ENCODE measurements at regions not wholly inside any gene's neighbourhood (a gene's known extent, or its start where the extent isn't known, plus 50 kb on each side); places are given as distances from the start of the nearest gene placed in this dataset.

DNA sequence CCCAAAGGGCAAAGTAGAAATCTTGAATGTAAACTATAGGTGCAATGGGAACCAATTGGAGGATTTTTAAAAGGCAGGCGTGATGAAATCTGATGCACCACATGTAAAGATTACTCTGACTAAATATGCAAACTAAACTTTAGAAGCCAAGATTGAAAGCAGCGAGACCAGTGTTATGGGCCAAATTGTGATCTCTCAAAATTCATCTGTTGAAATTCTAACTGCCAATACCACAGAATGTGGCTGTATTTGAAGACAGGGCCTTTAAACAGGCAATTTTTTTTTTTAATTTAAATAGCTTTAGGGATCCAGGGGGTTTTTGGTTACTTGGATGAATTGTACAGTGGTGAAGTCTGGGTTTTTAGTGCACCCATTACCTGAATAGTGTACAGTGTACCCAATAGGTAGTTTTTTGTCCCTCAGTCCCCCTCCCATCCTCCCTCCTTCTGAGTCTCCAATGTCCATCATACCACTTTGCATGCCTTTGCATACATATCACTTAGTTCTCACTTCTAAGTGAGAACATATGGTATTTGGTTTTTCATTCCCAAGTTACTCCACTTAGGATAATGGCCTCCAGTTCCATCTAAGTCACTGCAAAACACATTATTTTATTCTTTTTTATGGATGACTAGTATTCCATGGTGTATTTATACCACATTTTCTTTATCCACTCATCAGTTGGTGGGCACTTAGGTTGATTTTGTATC lies 69.7 kb downstream of the DRD1 start:
- TF ChIP-seq, protein P1, sequence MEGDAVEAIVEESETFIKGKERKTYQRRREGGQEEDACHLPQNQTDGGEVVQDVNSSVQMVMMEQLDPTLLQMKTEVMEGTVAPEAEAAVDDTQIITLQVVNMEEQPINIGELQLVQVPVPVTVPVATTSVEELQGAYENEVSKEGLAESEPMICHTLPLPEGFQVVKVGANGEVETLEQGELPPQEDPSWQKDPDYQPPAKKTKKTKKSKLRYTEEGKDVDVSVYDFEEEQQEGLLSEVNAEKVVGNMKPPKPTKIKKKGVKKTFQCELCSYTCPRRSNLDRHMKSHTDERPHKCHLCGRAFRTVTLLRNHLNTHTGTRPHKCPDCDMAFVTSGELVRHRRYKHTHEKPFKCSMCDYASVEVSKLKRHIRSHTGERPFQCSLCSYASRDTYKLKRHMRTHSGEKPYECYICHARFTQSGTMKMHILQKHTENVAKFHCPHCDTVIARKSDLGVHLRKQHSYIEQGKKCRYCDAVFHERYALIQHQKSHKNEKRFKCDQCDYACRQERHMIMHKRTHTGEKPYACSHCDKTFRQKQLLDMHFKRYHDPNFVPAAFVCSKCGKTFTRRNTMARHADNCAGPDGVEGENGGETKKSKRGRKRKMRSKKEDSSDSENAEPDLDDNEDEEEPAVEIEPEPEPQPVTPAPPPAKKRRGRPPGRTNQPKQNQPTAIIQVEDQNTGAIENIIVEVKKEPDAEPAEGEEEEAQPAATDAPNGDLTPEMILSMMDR (IDR thresholded peaks at IDR 0.05) = no peak
- TF ChIP-seq POLR2A (IDR thresholded peaks at IDR 0.05) = no peak

Data from heart left ventricle (tissue), 13 donors.